HEK293 (cell line): ENCODE measurements at regions not wholly inside any gene's neighbourhood (a gene's known extent, or its start where the extent isn't known, plus 50 kb on each side); places are given as distances from the start of the nearest gene placed in this dataset.

Experiments used
- CTCF ChIA-PET: fragments of 350-600 bp; formaldehyde crosslinking; extraction: SDS; loops from one replicate; lab custom pipeline; 2021; ENCODE audit warnings: antibody characterized with exemption; lab: Yijun Ruan, JAX
- POLR2A ChIA-PET: fragments of 300-600 bp; formaldehyde crosslinking; extraction: SDS; loops from one replicate; lab custom pipeline; 2020; ENCODE audit warnings: antibody characterized with exemption, inconsistent platforms; lab: Yijun Ruan, JAX
- H3K27ac ChIP-seq: fragments of 200-500 bp; sonication (Bioruptor generic); 2 replicates; pipeline ENCODE4 v1.5.1; 2014; ENCODE audit warnings: low read depth, low read length, control low read depth, inconsistent platforms; ENCODE audit errors: extremely low read depth
- H3K36me3 ChIP-seq, 2 experiments: fragments of 200-500 bp in 1 of 2; sonication (Bioruptor generic) in 1 of 2; 1 replicate in 1 of 2; 2 replicates in 1 of 2; pipeline ENCODE4 v1.5.1; 2014 to 2017; ENCODE audit warnings: inconsistent platforms in 2 of 2, low read length in 2 of 2; ENCODE audit not compliant: control insufficient read depth in 2 of 2, insufficient read depth in 1 of 2
- H3K4me1 ChIP-seq: fragments of 200-500 bp; sonication (Bioruptor generic); 2 replicates; pipeline ENCODE4 v1.5.1; 2014; ENCODE audit warnings: mild to moderate bottlenecking, low read length, inconsistent platforms; ENCODE audit not compliant: control insufficient read depth, insufficient read depth
- H3K4me3 ChIP-seq: 2 replicates; pipeline ENCODE4 v1.5.1; 2011; ENCODE audit warnings: low read depth, mild to moderate bottlenecking, control low read depth, low read length, moderate library complexity
- H3K9me3 ChIP-seq: fragments of 200-500 bp; sonication (Bioruptor generic); 2 replicates; pipeline ENCODE4 v1.5.1; 2014; ENCODE audit warnings: low read depth, low read length, inconsistent platforms; ENCODE audit not compliant: control insufficient read depth, insufficient read depth
- BCL6B ChIP-seq: fragments of 450-650 bp; formaldehyde crosslinking; IDR thresholded peaks from 2 replicates; pipeline ENCODE4 v1.5.1; 2017; ENCODE audit warnings: missing biosample characterization, missing genetic modification characterization
- HOXD13 ChIP-seq: sonication (generic); formaldehyde crosslinking; IDR thresholded peaks from 2 replicates; pipeline ENCODE4 v1.8.0; 2022; ENCODE audit warnings: missing genetic modification reagents, borderline replicate concordance
- INSM2 ChIP-seq: fragments of 450-650 bp; formaldehyde crosslinking; IDR thresholded peaks from 2 replicates; pipeline ENCODE4 v1.5.1; 2016; ENCODE audit warnings: missing biosample characterization, missing genetic modification characterization
- ZBTB49 ChIP-seq: fragments of 450-650 bp; formaldehyde crosslinking; IDR thresholded peaks from 2 replicates; pipeline ENCODE4 v1.5.1; 2016; ENCODE audit warnings: missing biosample characterization, missing genetic modification characterization, low read depth
- ZNF140 ChIP-seq: fragments of 450-650 bp; formaldehyde crosslinking; IDR thresholded peaks from 2 replicates; pipeline ENCODE4 v1.5.1; 2016; ENCODE audit warnings: missing biosample characterization, missing genetic modification characterization
- ZNF148 ChIP-seq: fragments of 450-650 bp; formaldehyde crosslinking; IDR thresholded peaks from 2 replicates; pipeline ENCODE4 v1.5.0; 2017; ENCODE audit warnings: missing biosample characterization, missing genetic modification characterization, borderline replicate concordance
- ZNF24 ChIP-seq: fragments of 450-650 bp; formaldehyde crosslinking; IDR thresholded peaks from 2 replicates; pipeline ENCODE4 v1.5.1; 2016; ENCODE audit warnings: missing biosample characterization, missing genetic modification characterization
- ZNF280D ChIP-seq: fragments of 450-650 bp; formaldehyde crosslinking; IDR thresholded peaks from 2 replicates; pipeline ENCODE4 v1.5.1; 2016; ENCODE audit warnings: missing biosample characterization, missing genetic modification characterization
- ZNF335 ChIP-seq: fragments of 450-650 bp; formaldehyde crosslinking; conservative IDR thresholded peaks from 2 replicates; pipeline ENCODE4 v1.5.1; 2016; ENCODE audit warnings: missing biosample characterization, missing genetic modification characterization
- ZNF341 ChIP-seq: fragments of 450-650 bp; formaldehyde crosslinking; IDR thresholded peaks from 2 replicates; pipeline ENCODE4; 2016; ENCODE audit warnings: low read depth, missing biosample characterization, missing genetic modification characterization
- ZNF354C ChIP-seq: fragments of 450-650 bp; formaldehyde crosslinking; IDR thresholded peaks from 2 replicates; pipeline ENCODE4 v1.5.1; 2016; ENCODE audit warnings: missing biosample characterization, missing genetic modification characterization, low read depth, borderline replicate concordance
- ZNF394 ChIP-seq: fragments of 450-650 bp; formaldehyde crosslinking; IDR thresholded peaks from 2 replicates; pipeline ENCODE4 v1.5.1; 2016; ENCODE audit warnings: missing biosample characterization, missing genetic modification characterization, mild to moderate bottlenecking, moderate library complexity, borderline replicate concordance
- ZNF629 ChIP-seq: fragments of 450-650 bp; formaldehyde crosslinking; IDR thresholded peaks from 2 replicates; pipeline ENCODE4 v1.5.1; 2017; ENCODE audit warnings: missing biosample characterization, missing genetic modification characterization
- ZNF701 ChIP-seq: fragments of 450-650 bp; formaldehyde crosslinking; IDR thresholded peaks from 2 replicates; pipeline ENCODE4 v1.5.1; 2016; ENCODE audit warnings: missing biosample characterization, missing genetic modification characterization
- ZNF707 ChIP-seq: fragments of 450-650 bp; formaldehyde crosslinking; IDR thresholded peaks from 2 replicates; pipeline ENCODE4 v1.5.1; 2016; ENCODE audit warnings: missing biosample characterization, missing genetic modification characterization

- TF ChIP-seq INSM2 (tag by site-specific recombination) (no peak), ZNF148 (tag by site-specific recombination) (no peak)
Observed at GRCh38 chr11:25730230-25730629, 601.7 kb upstream of the ANO3 start (continued).

GRCh38 chr11:25733777-25734176, 598.2 kb upstream of the ANO3 start:
- Histone ChIP-seq H3K4me1 (no peaks in the 10 kb centered on the region), H3K27ac (no peak overlapping the region), H3K4me3 (no peak overlapping the region), H3K9me3 (no peaks in the 10 kb centered on the region), H3K36me3 (no peaks in the 10 kb centered on the region)
- no peak for TF ChIP-seq ZNF341
- TF ChIP-seq ZNF701 (tag by site-specific recombination) = no peak
- no peak for TF ChIP-seq ZNF394 (tag by site-specific recombination)
- no peak for TF ChIP-seq ZNF335
- no peak for TF ChIP-seq ZNF707 (tag by site-specific recombination)
- ChIA-PET POLR2A (no interaction called here), CTCF (interaction anchor here (0.6 to 0.7 kb wide), 3 partner anchors 31 to 1118 kb away, joined by 3 to 5 read pairs (median 4); no protein-coding TSS in a partner anchor)

- POLR2A ChIA-PET = interaction anchor here (0.6 kb wide), 1 partner anchor 442 kb away, joined by 3 read pairs; no protein-coding TSS in a partner anchor
- H3K27ac ChIP-seq = no peak overlapping the region
- CTCF ChIA-PET = interaction anchor here (0.6 to 1.0 kb wide), 9 partner anchors 9 to 1119 kb away, joined by 3 to 5 read pairs (median 3); no protein-coding TSS in a partner anchor
- H3K4me1 ChIP-seq = no peaks in the 10 kb centered on the region
- no peak for TF ChIP-seq ZNF354C (tag by site-specific recombination)
- no peak for TF ChIP-seq ZBTB49 (tag by site-specific recombination)
- TF ChIP-seq BCL6B (tag by site-specific recombination) = no peak
- TF ChIP-seq ZNF629 = no peak
- no peak for TF ChIP-seq ZNF140
- TF ChIP-seq HOXD13 (CRISPR knock-in tag) = no peak
- no peak for TF ChIP-seq ZNF24 (tag by site-specific recombination)
- TF ChIP-seq ZNF280D (tag by site-specific recombination) = no peak
- no peak overlapping the region for H3K4me3 ChIP-seq
- H3K9me3 ChIP-seq = no peaks in the 10 kb centered on the region
- no peaks in the 10 kb centered on the region for H3K36me3 ChIP-seq
Observed at GRCh38 chr11:25734591-25735211, 597.2 kb upstream of the ANO3 start.
